ENCODE measurements at regions not wholly inside any gene's neighbourhood (a gene's known extent, or its start where the extent isn't known, plus 50 kb on each side); places are given as distances from the start of the nearest gene placed in this dataset.
"Not testable (repeated sequence)": the region's sequence is repeated elsewhere in the genome, so short reads cannot be mapped to it uniquely, and the experiment has no call there.

DNA sequence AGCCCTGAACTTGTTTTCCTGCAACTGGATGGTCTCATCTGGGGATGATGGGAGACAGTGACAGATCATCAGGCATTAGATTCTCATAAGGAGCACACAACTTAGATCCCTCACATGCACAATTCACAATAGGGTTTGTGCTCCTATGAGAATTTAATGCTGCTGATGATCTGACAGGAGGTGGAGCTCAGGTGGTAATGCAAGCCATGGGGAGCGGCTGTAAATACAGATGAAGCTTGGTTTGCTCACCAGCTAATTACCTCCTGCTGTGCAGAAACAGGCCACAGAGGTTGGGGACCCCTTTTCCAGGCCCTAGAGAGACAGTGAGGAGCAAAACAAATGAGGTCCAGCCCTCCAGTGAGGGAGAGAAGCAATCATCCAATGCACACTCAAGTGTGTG lies 168.6 kb downstream of the RGS9 start:
- no peak overlapping the region for H3K4me3 ChIP-seq
- H3K27ac ChIP-seq, result no peak overlapping the region
- no peaks in the 10 kb centered on the region for H3K27me3 ChIP-seq
- no peaks in the 10 kb centered on the region for H3K4me1 ChIP-seq
- intact Hi-C loops (cut with DNase I), result no loop called here
- ATAC-seq (no peak), DNase-seq (no peak)
- H3K36me3 ChIP-seq, result no peaks in the 10 kb centered on the region
- TF ChIP-seq, protein P1, sequence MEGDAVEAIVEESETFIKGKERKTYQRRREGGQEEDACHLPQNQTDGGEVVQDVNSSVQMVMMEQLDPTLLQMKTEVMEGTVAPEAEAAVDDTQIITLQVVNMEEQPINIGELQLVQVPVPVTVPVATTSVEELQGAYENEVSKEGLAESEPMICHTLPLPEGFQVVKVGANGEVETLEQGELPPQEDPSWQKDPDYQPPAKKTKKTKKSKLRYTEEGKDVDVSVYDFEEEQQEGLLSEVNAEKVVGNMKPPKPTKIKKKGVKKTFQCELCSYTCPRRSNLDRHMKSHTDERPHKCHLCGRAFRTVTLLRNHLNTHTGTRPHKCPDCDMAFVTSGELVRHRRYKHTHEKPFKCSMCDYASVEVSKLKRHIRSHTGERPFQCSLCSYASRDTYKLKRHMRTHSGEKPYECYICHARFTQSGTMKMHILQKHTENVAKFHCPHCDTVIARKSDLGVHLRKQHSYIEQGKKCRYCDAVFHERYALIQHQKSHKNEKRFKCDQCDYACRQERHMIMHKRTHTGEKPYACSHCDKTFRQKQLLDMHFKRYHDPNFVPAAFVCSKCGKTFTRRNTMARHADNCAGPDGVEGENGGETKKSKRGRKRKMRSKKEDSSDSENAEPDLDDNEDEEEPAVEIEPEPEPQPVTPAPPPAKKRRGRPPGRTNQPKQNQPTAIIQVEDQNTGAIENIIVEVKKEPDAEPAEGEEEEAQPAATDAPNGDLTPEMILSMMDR (IDR thresholded peaks at IDR 0.05), result no peak
- H3K9me3 ChIP-seq, result no peaks in the 10 kb centered on the region

- no peak overlapping the region for H3K4me3 ChIP-seq
- intact Hi-C loops (cut with DNase I), result no loop called here
- DNase-seq (no peak), ATAC-seq (peak; percentile 9)
- no peaks in the 10 kb centered on the region for H3K27me3 ChIP-seq
- H3K27ac ChIP-seq, result no peak overlapping the region
- H3K4me1 ChIP-seq, result no peaks in the 10 kb centered on the region
- TF ChIP-seq, protein P1 (IDR thresholded peaks at IDR 0.05), result no peak
- no peaks in the 10 kb centered on the region for H3K9me3 ChIP-seq
- H3K36me3 ChIP-seq, result no peaks in the 10 kb centered on the region
Observed at GRCh38 chr17:65305116-65305515, 167.9 kb downstream of the RGS9 start.

DNA sequence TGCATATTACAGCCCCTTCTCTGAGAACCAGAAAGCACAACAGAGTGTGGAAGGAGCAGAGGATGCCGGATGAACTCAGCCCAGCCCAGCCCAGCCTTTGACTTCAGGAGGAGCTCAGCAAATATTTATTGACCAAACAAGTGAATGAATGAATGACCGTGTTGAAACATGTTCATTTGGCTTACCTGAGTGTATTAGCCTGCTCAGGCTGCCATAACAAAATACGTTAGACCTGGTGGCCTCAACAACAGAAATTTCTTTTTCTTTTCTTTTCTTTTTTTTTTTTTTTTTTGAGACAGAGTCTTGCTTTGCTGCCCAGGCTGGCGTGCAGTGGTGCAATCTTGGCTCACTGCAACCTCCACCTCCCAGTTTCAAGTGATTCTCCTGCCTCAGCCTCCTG lies 164.7 kb downstream of the RGS9 start:
- H3K36me3 ChIP-seq; H3K27me3 ChIP-seq; H3K27ac ChIP-seq; H3K4me1 ChIP-seq; H3K9me3 ChIP-seq; ATAC-seq; DNase-seq; H3K4me3 ChIP-seq; intact Hi-C loops (cut with DNase I): not testable (repeated sequence)

DNA sequence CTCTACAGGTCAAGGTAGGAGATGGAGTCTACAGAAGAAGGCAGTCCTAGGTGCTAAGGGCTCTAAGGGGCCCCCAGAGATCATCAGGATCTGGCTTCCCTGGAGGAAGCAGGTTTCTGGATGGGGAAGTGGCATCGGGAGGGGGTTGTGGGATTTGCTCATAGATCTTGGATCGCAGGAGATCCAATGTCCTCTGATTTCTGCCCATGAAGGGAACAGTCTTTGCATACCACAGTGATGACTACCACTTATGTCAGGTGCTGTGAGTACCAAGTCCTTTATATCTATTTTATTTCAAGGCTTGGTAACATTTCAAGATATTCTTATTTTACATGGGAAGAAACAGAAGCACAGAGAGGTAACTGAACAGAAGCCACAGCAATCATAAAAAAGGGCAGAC lies 164.0 kb downstream of the RGS9 start:
- Histone ChIP-seq H3K27me3 (no peaks in the 10 kb centered on the region), H3K36me3 (no peaks in the 10 kb centered on the region), H3K27ac (no peak overlapping the region), H3K4me1 (no peaks in the 10 kb centered on the region), H3K9me3 (no peaks in the 10 kb centered on the region), H3K4me3 (no peak overlapping the region)
- intact Hi-C loops (cut with DNase I), result no loop called here
- no peak for ATAC-seq
- DNase-seq, result no peak
- TF ChIP-seq, protein P1 (IDR thresholded peaks at IDR 0.05), result no peak

DNA sequence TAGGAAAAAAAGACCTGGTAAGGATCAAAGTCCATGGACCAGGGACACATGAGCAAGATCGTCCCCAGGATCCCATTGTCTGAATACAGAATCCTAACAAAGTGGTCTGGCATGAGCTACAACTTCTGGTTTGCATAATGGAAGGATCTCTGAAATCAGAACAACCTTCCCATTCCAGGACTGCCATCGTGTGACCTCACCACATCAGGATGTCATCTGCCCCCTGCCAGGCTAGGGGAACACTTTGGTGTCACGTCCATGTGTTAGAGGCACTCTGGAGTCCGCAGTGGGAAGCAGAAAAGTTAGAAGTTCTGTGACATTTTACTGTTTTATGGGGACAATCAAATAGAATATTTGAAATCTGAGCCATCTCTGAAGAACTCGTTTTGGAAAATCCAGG lies 160.7 kb downstream of the RGS9 start:
- intact Hi-C loops (cut with DNase I), result loop anchor here (10.0 kb wide), 1 partner anchor 497 kb away; no protein-coding TSS in a partner anchor

DNA sequence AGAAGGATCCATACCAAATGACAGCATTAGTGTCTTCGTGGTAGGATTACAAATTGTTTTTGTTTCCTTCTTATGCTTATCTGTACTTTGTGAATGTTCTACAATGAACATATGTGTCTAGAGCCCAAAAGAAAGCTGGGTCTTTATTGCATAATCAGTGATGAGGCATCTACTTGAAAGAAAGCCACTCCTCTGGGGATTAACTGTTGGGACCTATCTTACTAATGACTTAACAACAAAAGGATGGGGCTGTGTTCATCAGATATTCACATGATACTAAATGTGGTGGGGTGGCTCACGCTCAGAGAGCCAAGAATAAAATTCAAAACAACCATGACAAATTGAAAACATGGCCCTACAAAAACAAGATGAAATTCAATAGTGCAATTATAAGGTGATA lies 160.2 kb downstream of the RGS9 start:
- Histone ChIP-seq H3K27me3 (no peaks in the 10 kb centered on the region), H3K9me3 (no peaks in the 10 kb centered on the region), H3K4me1 (peaks cover 8% of the 10 kb centered on the region), H3K36me3 (no peaks in the 10 kb centered on the region), H3K27ac (no peak overlapping the region), H3K4me3 (no peak overlapping the region)
- intact Hi-C loops (cut with DNase I), result loop anchor here (10.0 kb wide), 1 partner anchor 497 kb away; no protein-coding TSS in a partner anchor
- DNase-seq, result no peak
- TF ChIP-seq, protein P1 (IDR thresholded peaks at IDR 0.05), result no peak
- ATAC-seq, result no peak

More for the DNA sequence above, 160.7 kb downstream of the RGS9 start:
- no peaks in the 10 kb centered on the region for H3K9me3 ChIP-seq
- peaks cover 8% of the 10 kb centered on the region for H3K4me1 ChIP-seq
- no peaks in the 10 kb centered on the region for H3K27me3 ChIP-seq
- H3K4me3 ChIP-seq, result no peak overlapping the region
- DNase-seq (no peak), ATAC-seq (no peak)
- no peak overlapping the region for H3K27ac ChIP-seq
- TF ChIP-seq, protein P1 (IDR thresholded peaks at IDR 0.05), result no peak
- no peaks in the 10 kb centered on the region for H3K36me3 ChIP-seq
